H9 (cell line): ENCODE measurements at regions not wholly inside any gene's neighbourhood (a gene's known extent, or its start where the extent isn't known, plus 50 kb on each side); places are given as distances from the start of the nearest gene placed in this dataset.
"Not testable (repeated sequence)": the region's sequence is repeated elsewhere in the genome, so short reads cannot be mapped to it uniquely, and the experiment has no call there.

ENCODE experiments used
- DNase-seq: peaks from one replicate; pipeline ENCODE4 v3.0.0-alpha.2; 2017
- H2AFZ ChIP-seq: one replicate; pipeline ENCODE4 v1.6.1; 2013; ENCODE audit warnings: mild to moderate bottlenecking, low read length, control low read depth, moderate library complexity
- H2AK5ac ChIP-seq: 2 replicates; pipeline ENCODE4 v1.6.1; 2013; ENCODE audit warnings: low read length, control low read depth, mixed read lengths; ENCODE audit not compliant: insufficient read length
- H2BK120ac ChIP-seq: one replicate; pipeline ENCODE4 v1.6.1; 2013; ENCODE audit warnings: low read depth, mild to moderate bottlenecking, low read length, control low read depth, inconsistent platforms; ENCODE audit not compliant: poor library complexity, severe bottlenecking
- H2BK12ac ChIP-seq: 2 replicates; pipeline ENCODE4 v1.6.1; 2013; ENCODE audit warnings: low read length, control low read depth, mixed read lengths, low read depth; ENCODE audit not compliant: insufficient read length
- H2BK15ac ChIP-seq: 2 replicates; pipeline ENCODE4 v1.6.1; 2013; ENCODE audit warnings: low read depth, low read length, control low read depth
- H2BK20ac ChIP-seq: one replicate; pipeline ENCODE4 v1.6.1; 2013; ENCODE audit warnings: low read depth, mild to moderate bottlenecking, low read length, control low read depth, inconsistent platforms; ENCODE audit not compliant: poor library complexity, severe bottlenecking
- H2BK5ac ChIP-seq: 2 replicates; pipeline ENCODE4 v1.6.1; 2013; ENCODE audit warnings: low read length, control low read depth, mixed read lengths; ENCODE audit not compliant: insufficient read length
- H3K14ac ChIP-seq: 2 replicates; pipeline ENCODE4 v1.6.1; 2013; ENCODE audit warnings: low read length, control low read depth; ENCODE audit not compliant: insufficient read depth
- H3K18ac ChIP-seq: 2 replicates; pipeline ENCODE4 v1.6.1; 2013; ENCODE audit warnings: low read depth, mild to moderate bottlenecking, mixed read lengths, low read length, control low read depth; ENCODE audit not compliant: insufficient read length
- H3K23ac ChIP-seq: 2 replicates; pipeline ENCODE4 v1.6.1; 2013; ENCODE audit warnings: low read length, control low read depth, mixed read lengths, low read depth; ENCODE audit not compliant: insufficient read length
- H3K23me2 ChIP-seq: 2 replicates; pipeline ENCODE4 v1.6.1; 2013; ENCODE audit warnings: low read depth, mild to moderate bottlenecking, mixed read lengths, low read length, control low read depth; ENCODE audit not compliant: insufficient read length, poor library complexity, severe bottlenecking
- H3K27ac ChIP-seq: 2 replicates; pipeline ENCODE4 v1.5.1; 2013; ENCODE audit warnings: low read length, control low read depth, mixed read lengths, low read depth; ENCODE audit not compliant: insufficient read length
- H3K27me3 ChIP-seq: 2 replicates; pipeline ENCODE4 v1.6.1; 2013; ENCODE audit warnings: low read length, control low read depth, inconsistent platforms; ENCODE audit not compliant: insufficient read depth
- H3K4ac ChIP-seq: 2 replicates; pipeline ENCODE4 v1.6.1; 2013; ENCODE audit warnings: low read depth, mild to moderate bottlenecking, control low read depth, inconsistent platforms, low read length, moderate library complexity
- H3K4me1 ChIP-seq: 2 replicates; pipeline ENCODE4 v1.6.1; 2013; ENCODE audit warnings: low read length, control low read depth, inconsistent platforms; ENCODE audit not compliant: insufficient read depth
- H3K4me2 ChIP-seq: 2 replicates; pipeline ENCODE4 v1.6.1; 2013; ENCODE audit warnings: low read length, control low read depth, mixed read lengths; ENCODE audit not compliant: insufficient read length, insufficient read depth
- H3K56ac ChIP-seq: 2 replicates; pipeline ENCODE4 v1.6.1; 2013; ENCODE audit warnings: low read depth, mild to moderate bottlenecking, mixed read lengths, low read length, control low read depth; ENCODE audit not compliant: insufficient read length
- H3K79me1 ChIP-seq: 2 replicates; pipeline ENCODE4 v1.6.1; 2013; ENCODE audit warnings: low read depth, mild to moderate bottlenecking, moderate library complexity, low read length, control low read depth, inconsistent platforms; ENCODE audit not compliant: insufficient read depth, poor library complexity, severe bottlenecking
- H3K79me2 ChIP-seq: 2 replicates; pipeline ENCODE4 v1.6.1; 2013; ENCODE audit warnings: low read length, control low read depth, inconsistent platforms; ENCODE audit not compliant: insufficient read depth
- H3K9ac ChIP-seq: 2 replicates; pipeline ENCODE4 v1.6.1; 2013; ENCODE audit warnings: low read length, control low read depth, mixed read lengths; ENCODE audit not compliant: insufficient read length; ENCODE audit errors: extremely low read depth
- H3K9me3 ChIP-seq: one replicate; pipeline ENCODE4 v1.6.1; 2013; ENCODE audit warnings: low read depth, low read length, inconsistent platforms; ENCODE audit not compliant: control insufficient read depth
- H3T11ph ChIP-seq: one replicate; pipeline ENCODE4 v1.6.1; 2013; ENCODE audit warnings: mild to moderate bottlenecking, low read length, control low read depth, inconsistent platforms
- H4K20me1 ChIP-seq: one replicate; pipeline ENCODE4 v1.6.1; 2013; ENCODE audit not compliant: control insufficient read depth, insufficient read length, insufficient read depth
- H4K5ac ChIP-seq: 2 replicates; pipeline ENCODE4 v1.6.1; 2013; ENCODE audit warnings: low read depth, mild to moderate bottlenecking, mixed read lengths, low read length, control low read depth; ENCODE audit not compliant: insufficient read length
- H4K8ac ChIP-seq: replicated peaks from 2 replicates; pipeline ENCODE4 v1.6.1; 2013; ENCODE audit warnings: low read length, control low read depth, mixed read lengths, low read depth; ENCODE audit not compliant: insufficient read length
- H4K91ac ChIP-seq: 2 replicates; pipeline ENCODE4 v1.6.1; 2013; ENCODE audit warnings: low read depth, mild to moderate bottlenecking, moderate library complexity, mixed read lengths, low read length, control low read depth; ENCODE audit not compliant: insufficient read length
- H3K27ac Mint-ChIP-seq, 3 experiments: 2 replicates in 2 of 3; 3 replicates in 1 of 3; pipeline ENCODE4 v1.8.0; 2020 to 2021; ENCODE audit warnings: mixed read lengths in 3 of 3, mild to moderate bottlenecking in 1 of 3, moderate library complexity in 1 of 3
- H3K27me3 Mint-ChIP-seq: 2 replicates; pipeline ENCODE4 v1.8.0; 2021; ENCODE audit warnings: low read depth, mild to moderate bottlenecking, moderate library complexity, mixed read lengths
- H3K36me3 Mint-ChIP-seq, 3 experiments: 2 replicates in 2 of 3; 3 replicates in 1 of 3; pipeline ENCODE4 v1.8.0; 2020 to 2021; ENCODE audit warnings: low read depth in 3 of 3, mixed read lengths in 3 of 3; ENCODE audit not compliant: insufficient read depth in 1 of 3
- H3K4me1 Mint-ChIP-seq, 2 experiments: 2 replicates each; pipeline ENCODE4 v1.8.0; 2020; ENCODE audit warnings: mixed read lengths in 2 of 2
- H3K4me3 Mint-ChIP-seq, 2 experiments: 2 replicates in 1 of 2; 3 replicates in 1 of 2; pipeline ENCODE4 v1.8.0; 2020 to 2021; ENCODE audit warnings: mild to moderate bottlenecking in 2 of 2, mixed read lengths in 2 of 2, moderate library complexity in 1 of 2
- H3K9me3 Mint-ChIP-seq, 2 experiments: 2 replicates in 1 of 2; 3 replicates in 1 of 2; pipeline ENCODE4 v1.8.0; 2020; ENCODE audit warnings: mild to moderate bottlenecking in 2 of 2, mixed read lengths in 2 of 2, moderate library complexity in 1 of 2
- CTCF ChIP-seq: fragments of 200-600 bp; sonication (generic); conservative IDR thresholded peaks from 3 replicates; pipeline ENCODE4 v1.8.0; 2021; ENCODE audit warnings: antibody characterized with exemption, mild to moderate bottlenecking
- WGBS: extraction: QIAGEN DNeasy Blood & Tissue Kit; methylation state at CpG from one replicate; pipeline ENCODE4 v1.1.7; 2013; ENCODE audit warnings: missing lambda C conversion rate, low lambda C conversion rate, mixed read lengths; ENCODE audit not compliant: insufficient read length; ENCODE audit errors: extremely low coverage; 5-methylcytosine and 5-hydroxymethylcytosine counted together

DNA sequence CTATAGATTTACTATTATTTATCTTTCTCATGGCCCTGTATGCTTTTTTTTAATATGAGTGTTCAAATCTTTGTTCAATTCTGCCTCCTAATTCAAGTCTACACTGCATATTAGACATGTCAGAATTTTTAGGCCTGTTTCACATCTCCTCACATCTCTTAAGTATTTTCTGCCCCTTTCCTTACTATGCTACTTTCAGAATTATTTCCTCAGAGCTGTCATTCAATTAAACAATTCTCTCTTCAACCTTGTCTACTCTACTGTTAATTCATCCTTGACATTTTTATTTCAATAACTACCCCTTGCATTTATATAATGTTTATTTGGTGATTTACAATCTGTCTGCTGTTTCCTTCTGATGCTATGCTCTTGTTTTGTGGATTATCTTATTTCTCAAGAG lies 91.1 kb downstream of the CAPZA3 start:
- no peak overlapping the region for H3K4me2 ChIP-seq
- no peak overlapping the region for H3T11ph ChIP-seq
- H3K27me3 ChIP-seq: no peaks in the 10 kb centered on the region
- Mint-ChIP-seq H3K27ac (no peak overlapping the region), H3K4me1 (no peaks in the 10 kb centered on the region), H3K9me3 (peaks cover 18% of the 10 kb centered on the region in 2 experiments), H3K4me3 (no peak overlapping the region), H3K27me3 (no peaks in the 10 kb centered on the region), H3K36me3 (peaks cover 12 to 15% (median 14%) of the 10 kb centered on the region in 3 experiments; a peak in 6 of 7 replicates)
- no peak overlapping the region for H2BK5ac ChIP-seq
- no peaks in the 10 kb centered on the region for H3K23me2 ChIP-seq
- no peaks in the 10 kb centered on the region for H3K79me1 ChIP-seq
- no peak overlapping the region for H2BK20ac ChIP-seq
- H2AFZ ChIP-seq: no peak overlapping the region
- H3K23ac ChIP-seq: no peak overlapping the region
- H4K8ac ChIP-seq: no peak overlapping the region
- no peak overlapping the region for H2BK15ac ChIP-seq
- H3K9me3 ChIP-seq: no peaks in the 10 kb centered on the region
- no peak overlapping the region for H4K5ac ChIP-seq
- no peak overlapping the region for H4K91ac ChIP-seq
- no peak for DNase-seq
- no peaks in the 10 kb centered on the region for H3K4me1 ChIP-seq
- H2BK12ac ChIP-seq: no peak overlapping the region
- H3K79me2 ChIP-seq: no peaks in the 10 kb centered on the region
- H3K56ac ChIP-seq: no peak overlapping the region
- H3K27ac ChIP-seq: no peak overlapping the region
- no peak overlapping the region for H3K14ac ChIP-seq
- no peaks in the 10 kb centered on the region for H4K20me1 ChIP-seq
- no peak overlapping the region for H2BK120ac ChIP-seq
- no peak for TF ChIP-seq CTCF
- no peak overlapping the region for H3K4ac ChIP-seq
- H3K9ac ChIP-seq: no peak overlapping the region
- no peak overlapping the region for H2AK5ac ChIP-seq
- no peak overlapping the region for H3K18ac ChIP-seq

DNA sequence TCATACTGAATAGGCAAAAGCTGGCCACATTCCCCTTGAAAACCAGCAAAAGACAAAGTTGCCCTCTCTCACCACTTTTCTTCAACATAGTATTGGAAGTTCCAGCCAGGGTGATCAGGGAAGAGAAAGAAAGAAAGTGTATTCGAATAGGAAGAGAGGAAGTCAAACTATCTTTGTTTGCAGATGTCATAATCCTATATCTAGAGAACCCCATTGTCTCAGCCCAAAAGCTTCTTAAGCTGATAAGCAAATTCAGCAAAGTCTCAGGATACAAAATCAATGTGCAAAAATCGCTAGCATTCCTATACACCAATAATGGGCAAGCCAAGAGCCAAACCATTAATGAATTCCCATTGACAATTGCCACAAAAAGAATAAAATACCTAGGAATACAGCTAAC lies 95.0 kb downstream of the CAPZA3 start:
- H2BK12ac ChIP-seq, H3K27ac ChIP-seq, H3K4me1 Mint-ChIP-seq, H3K79me2 ChIP-seq, H3K9me3 ChIP-seq, H3K4me1 ChIP-seq, H3K23ac ChIP-seq, H2BK5ac ChIP-seq, H3K14ac ChIP-seq, H3K4me3 Mint-ChIP-seq, H3K79me1 ChIP-seq, H4K8ac ChIP-seq, H2BK120ac ChIP-seq, DNase-seq, H4K20me1 ChIP-seq, H3K4me2 ChIP-seq, H3K9ac ChIP-seq, H2AFZ ChIP-seq, H3T11ph ChIP-seq, H3K4ac ChIP-seq, H3K23me2 ChIP-seq, H4K91ac ChIP-seq, H3K56ac ChIP-seq, H2BK20ac ChIP-seq, H2BK15ac ChIP-seq, H3K18ac ChIP-seq, H3K27me3 Mint-ChIP-seq, H3K27ac Mint-ChIP-seq, H3K27me3 ChIP-seq, H2AK5ac ChIP-seq, H4K5ac ChIP-seq: not testable (repeated sequence)
- WGBS: no CpG with 5 or more reads among the region's 2 CpGs
- Mint-ChIP-seq H3K9me3 (peaks cover 18 to 21% of the 10 kb centered on the region in 2 experiments), H3K36me3 (peaks cover 14 to 15% (median 15%) of the 10 kb centered on the region in 3 experiments)
